ENCODE measurements at regions not wholly inside any gene's neighbourhood (a gene's known extent, or its start where the extent isn't known, plus 50 kb on each side); places are given as distances from the start of the nearest gene placed in this dataset.

DNA sequence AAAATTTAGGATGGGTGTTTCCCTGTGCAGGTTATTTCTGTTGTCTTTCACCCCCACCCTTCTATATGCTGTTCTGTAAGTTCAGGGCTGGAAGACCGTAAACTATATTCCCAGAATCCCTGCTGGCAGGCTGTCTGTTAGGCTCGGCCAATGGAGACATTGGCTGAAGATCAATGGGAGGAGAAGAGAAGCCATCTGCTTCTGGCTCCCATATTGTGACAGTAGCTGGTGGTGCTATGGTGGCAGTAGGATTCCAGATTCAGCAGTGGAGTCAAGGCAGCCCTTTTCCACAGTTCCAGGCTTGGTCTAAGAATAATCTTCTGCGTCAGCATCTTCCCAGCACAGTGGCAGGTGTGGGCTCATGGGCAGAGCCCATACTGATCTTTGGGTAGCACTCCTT lies 226.6 kb downstream of the ABHD5 start:
- no peak for DNase-seq (ENCODE audit: extremely low read depth in 1 of 11, low read depth in 9 of 11, low spot score in 4 of 11)

GRCh38 chr3:43919029-43919428 lies 228.3 kb downstream of the ABHD5 start:
- no peak for DNase-seq (ENCODE audit: extremely low read depth in 1 of 11, low read depth in 9 of 11, low spot score in 4 of 11)

GRCh38 chr3:43921056-43921648 lies 230.4 kb downstream of the ABHD5 start:
- DNase-seq (ENCODE audit: extremely low read depth in 1 of 11, low read depth in 9 of 11, low spot score in 4 of 11), result no peak

DNA sequence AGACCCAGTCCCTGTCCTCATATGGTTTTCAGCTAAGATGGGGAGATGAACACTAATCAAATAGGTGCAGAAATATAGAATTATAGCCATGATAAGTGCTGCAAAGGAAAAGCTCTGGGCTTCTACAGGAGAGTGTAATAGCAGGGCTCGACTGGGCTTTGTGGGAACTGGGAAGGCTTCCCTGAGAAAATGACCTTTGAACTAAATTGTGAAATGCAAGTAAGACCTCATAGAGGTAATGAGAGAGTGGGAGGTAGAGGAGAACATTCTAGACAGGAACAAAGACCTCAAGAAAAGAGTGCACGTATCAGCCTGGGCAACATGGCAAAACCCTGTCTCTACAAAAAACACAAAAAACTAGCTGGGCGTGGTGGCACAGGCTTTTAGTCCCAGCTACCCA lies 231.6 kb downstream of the ABHD5 start:
- DNase-seq (ENCODE audit: extremely low read depth in 1 of 11, low read depth in 9 of 11, low spot score in 4 of 11), result no peak

DNA sequence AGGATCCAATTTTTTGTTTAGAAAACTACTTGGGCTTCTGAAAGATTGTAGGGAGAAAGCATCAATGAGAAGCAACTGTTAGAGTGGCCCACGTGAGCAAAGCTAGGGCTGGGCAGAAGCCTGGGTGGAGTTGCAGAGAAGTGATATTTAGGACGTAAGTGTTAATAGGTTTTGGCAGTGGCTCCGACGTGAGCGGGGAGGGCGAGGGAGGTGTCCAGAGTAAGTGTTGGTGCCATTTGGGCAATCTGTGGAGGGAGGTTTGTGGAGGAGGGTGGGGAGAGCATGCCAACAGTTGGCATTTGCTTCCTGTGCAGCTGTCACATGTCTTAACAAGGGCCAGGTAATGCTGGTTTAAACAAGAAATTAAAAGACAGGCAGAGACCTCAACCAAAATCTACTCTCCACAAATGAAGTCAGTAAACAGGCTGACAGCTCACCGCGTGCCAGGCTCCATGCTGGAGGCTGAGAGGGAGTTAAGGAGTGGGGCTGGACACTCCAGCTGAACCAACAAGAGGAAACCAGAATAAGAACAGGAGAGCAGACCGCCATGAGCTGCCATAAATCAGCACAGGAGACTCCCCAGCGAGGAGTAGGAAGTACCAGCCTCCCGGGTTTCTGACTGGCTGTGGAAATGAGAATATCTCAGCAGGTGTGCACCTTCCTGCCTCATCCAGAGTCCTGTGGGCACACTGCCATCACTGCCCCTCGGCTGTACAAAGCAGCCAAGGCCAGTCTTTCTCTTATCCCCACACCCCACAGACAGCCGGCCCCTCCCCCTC lies 232.6 kb downstream of the ABHD5 start:
- peak; percentile 3 to 65 (median 54) for DNase-seq (ENCODE audit: extremely low read depth in 1 of 11, low read depth in 9 of 11, low spot score in 4 of 11)

- no peak for DNase-seq (ENCODE audit: extremely low read depth in 1 of 11, low read depth in 9 of 11, low spot score in 4 of 11)
These were observed 235.3 kb downstream of the ABHD5 start for GRCh38 chr3:43926055-43926454.

- DNase-seq (ENCODE audit: extremely low read depth in 1 of 11, low read depth in 9 of 11, low spot score in 4 of 11), result no peak
These were observed 242.2 kb downstream of the ABHD5 start for GRCh38 chr3:43932921-43933320.

DNA sequence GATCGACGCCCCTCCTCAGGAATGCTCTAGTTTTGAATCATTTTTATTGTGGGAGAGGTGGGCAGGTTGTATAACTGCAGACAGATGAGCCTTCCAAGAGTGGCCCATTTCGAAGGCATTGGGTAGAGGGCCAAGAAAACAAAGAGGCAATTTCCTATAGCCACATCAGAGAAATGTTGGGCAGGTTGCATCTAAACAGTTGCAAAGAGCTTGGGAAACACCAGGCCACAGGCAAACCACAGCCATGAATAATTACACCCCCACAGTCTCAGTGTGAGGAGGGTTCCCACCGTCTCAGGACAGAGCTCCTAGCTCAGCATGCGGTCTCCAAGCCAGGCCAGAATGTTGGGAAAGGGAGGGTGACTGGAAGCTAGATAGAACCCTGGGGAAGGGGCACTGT lies 257.3 kb downstream of the ABHD5 start:
- no peak for DNase-seq (ENCODE audit: extremely low read depth in 1 of 11, low read depth in 9 of 11, low spot score in 4 of 11)

- DNase-seq (ENCODE audit: extremely low read depth in 1 of 11, low read depth in 9 of 11, low spot score in 4 of 11), result no peak
These were observed 258.9 kb downstream of the ABHD5 start for GRCh38 chr3:43949594-43949993.

DNA sequence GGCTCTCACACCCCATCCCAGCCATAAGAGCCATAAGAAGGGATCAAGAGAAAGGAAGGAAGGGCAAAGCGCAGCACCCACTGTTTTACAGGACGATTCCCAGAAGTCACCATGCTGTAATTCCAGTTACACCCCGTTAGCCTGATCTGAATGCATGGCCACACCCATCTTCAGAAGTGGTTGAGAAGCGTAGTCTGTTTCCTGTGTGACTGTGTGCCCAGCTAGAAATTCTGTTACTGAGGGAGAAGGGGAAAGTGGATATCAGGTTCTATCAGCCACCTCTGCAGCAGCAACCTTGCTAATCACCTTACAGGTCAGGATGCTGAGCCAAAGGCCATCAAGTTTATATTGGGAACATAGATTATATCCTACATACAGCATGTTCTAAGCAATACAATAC lies 260.0 kb downstream of the ABHD5 start:
- DNase-seq (ENCODE audit: extremely low read depth in 1 of 11, low read depth in 9 of 11, low spot score in 4 of 11), result no peak

DNA sequence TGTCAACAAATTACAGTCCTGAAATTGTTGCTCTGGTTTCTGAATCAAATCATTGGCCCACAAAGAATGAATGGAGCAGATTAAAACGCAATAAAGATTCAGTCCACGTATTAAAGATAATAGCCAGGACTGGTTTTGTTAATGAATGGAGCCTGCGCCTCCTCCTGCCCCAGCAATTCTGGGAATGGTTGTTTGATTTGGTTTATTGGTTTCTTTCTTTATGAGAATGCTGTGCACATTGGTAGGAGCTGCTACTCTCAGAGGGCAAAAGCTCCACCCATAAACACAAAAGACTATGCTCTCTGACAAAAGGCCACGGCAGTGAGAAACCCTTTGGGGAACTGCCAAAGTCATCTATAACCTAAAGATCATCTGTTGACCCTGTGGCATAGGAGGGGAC lies 261.1 kb downstream of the ABHD5 start:
- no peak for DNase-seq (ENCODE audit: extremely low read depth in 1 of 11, low read depth in 9 of 11, low spot score in 4 of 11)

DNA sequence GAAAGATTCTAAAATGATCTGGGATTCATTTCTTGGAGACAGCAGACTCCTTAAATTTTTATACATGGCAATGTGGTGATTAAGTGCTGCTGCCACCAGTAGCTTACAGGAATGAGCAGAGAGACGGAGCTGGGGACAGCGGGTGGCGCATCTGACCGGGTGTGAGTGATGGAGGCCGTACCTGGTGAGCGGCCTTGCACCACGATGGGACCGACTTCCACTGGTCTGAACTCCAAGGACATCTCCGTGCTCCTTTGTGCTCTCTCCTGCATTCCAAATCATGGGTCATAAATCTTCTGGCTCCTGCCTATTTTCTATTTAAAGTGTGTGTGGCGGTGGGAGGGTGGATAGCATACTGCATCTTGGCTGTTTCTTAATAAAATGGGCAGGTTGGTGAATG lies 262.6 kb downstream of the ABHD5 start:
- peak in 2 of 11 donors; percentile 6 to 23 for DNase-seq (ENCODE audit: extremely low read depth in 1 of 11, low read depth in 9 of 11, low spot score in 4 of 11)

- DNase-seq (ENCODE audit: extremely low read depth in 1 of 11, low read depth in 9 of 11, low spot score in 4 of 11), result peak in 5 of 11 donors; percentile 6 to 26 (median 16)
These were observed 263.3 kb downstream of the ABHD5 start for GRCh38 chr3:43953814-43954692.

GRCh38 chr3:43956945-43957344 lies 266.2 kb downstream of the ABHD5 start:
- no peak for DNase-seq (ENCODE audit: extremely low read depth in 1 of 11, low read depth in 9 of 11, low spot score in 4 of 11)

DNA sequence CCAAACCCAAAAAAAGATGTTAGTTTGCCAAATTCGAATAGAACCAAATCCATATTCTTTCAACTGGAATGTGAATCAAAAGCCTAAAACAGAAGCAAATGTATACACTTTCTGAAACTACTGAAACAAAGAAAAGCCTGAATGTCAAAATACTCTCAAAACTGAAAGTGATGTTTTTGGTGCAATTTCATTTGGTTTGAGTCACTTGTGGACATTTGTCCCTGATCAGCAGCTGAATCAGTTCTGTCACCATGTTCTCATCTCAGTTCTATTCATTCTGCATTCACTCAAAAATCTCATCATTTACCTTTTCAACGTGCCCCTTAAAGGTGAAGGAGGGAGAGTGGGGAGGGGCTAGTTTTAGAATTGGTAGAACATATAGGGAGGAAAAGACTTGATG lies 266.8 kb downstream of the ABHD5 start:
- no peak for DNase-seq (ENCODE audit: extremely low read depth in 1 of 11, low read depth in 9 of 11, low spot score in 4 of 11)

GRCh38 chr3:43958005-43958770 lies 267.4 kb downstream of the ABHD5 start:
- no peak for DNase-seq (ENCODE audit: extremely low read depth in 1 of 11, low read depth in 9 of 11, low spot score in 4 of 11)

DNA sequence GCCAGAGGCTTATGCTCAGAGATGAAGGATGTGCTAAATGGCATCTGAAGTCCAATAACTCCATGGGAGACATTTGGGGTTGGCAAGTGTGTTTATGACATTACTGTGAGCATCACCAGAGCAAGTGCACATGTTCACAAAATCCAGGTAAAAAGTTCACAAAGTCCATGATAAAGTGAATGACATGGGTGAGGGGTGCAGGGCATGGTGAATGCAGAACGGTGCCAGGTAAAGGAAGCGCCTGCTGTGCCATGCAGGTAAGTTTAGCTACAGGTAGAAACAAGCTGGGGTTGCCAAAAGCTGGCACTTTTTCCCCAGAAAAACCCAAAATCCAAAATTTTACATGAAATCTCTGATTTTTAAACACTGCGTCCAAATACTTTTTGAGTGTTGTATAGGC lies 268.2 kb downstream of the ABHD5 start:
- no peak for DNase-seq (ENCODE audit: extremely low read depth in 1 of 11, low read depth in 9 of 11, low spot score in 4 of 11)

- no peak for DNase-seq (ENCODE audit: extremely low read depth in 1 of 11, low read depth in 9 of 11, low spot score in 4 of 11)
These were observed 269.0 kb downstream of the ABHD5 start for GRCh38 chr3:43959498-43960447.

All from renal cortex interstitium (tissue), 11 donors.